Loucy (cell line): ENCODE measurements at regions not wholly inside any gene's neighbourhood (a gene's known extent, or its start where the extent isn't known, plus 50 kb on each side); places are given as distances from the start of the nearest gene placed in this dataset.
"Not testable (repeated sequence)": the region's sequence is repeated elsewhere in the genome, so short reads cannot be mapped to it uniquely, and the experiment has no call there.

Source experiments
- H2AFZ ChIP-seq: fragments of 200-600 bp; sonication (generic); 2 replicates; pipeline ENCODE4 v1.6.0; 2016; ENCODE audit warnings: antibody characterized with exemption, mild to moderate bottlenecking, low read length, moderate library complexity
- H3F3A ChIP-seq: fragments of 200-600 bp; 2 replicates; pipeline ENCODE4 v1.6.0; 2016; ENCODE audit warnings: antibody characterized with exemption, low read depth, mild to moderate bottlenecking
- H3K27me3 ChIP-seq: fragments of 200-600 bp; sonication (generic); 2 replicates; pipeline ENCODE4 v1.6.1; 2014; ENCODE audit warnings: low read length, mild to moderate bottlenecking; ENCODE audit not compliant: insufficient read depth, poor library complexity, severe bottlenecking
- H3K36me3 ChIP-seq: fragments of 200-600 bp; sonication (generic); 2 replicates; pipeline ENCODE4 v1.6.1; 2016; ENCODE audit warnings: low read length; ENCODE audit not compliant: insufficient read depth
- H3K4me1 ChIP-seq: fragments of 200-600 bp; sonication (generic); 2 replicates; pipeline ENCODE4 v1.5.1; 2014; ENCODE audit warnings: low read length, mild to moderate bottlenecking; ENCODE audit not compliant: insufficient read depth, poor library complexity, severe bottlenecking
- H3K4me2 ChIP-seq: fragments of 200-600 bp; sonication (generic); 2 replicates; pipeline ENCODE4 v1.6.0; 2014; ENCODE audit warnings: antibody characterized with exemption, low read length, low read depth, mild to moderate bottlenecking; ENCODE audit not compliant: poor library complexity, severe bottlenecking
- H3K4me3 ChIP-seq: fragments of 200-600 bp; sonication (generic); 2 replicates; pipeline ENCODE4 v1.5.1; 2014; ENCODE audit warnings: low read length, mild to moderate bottlenecking, mixed read lengths; ENCODE audit not compliant: poor library complexity, severe bottlenecking
- H3K79me2 ChIP-seq: fragments of 200-600 bp; sonication (generic); 2 replicates; pipeline ENCODE4 v1.6.1; 2014; ENCODE audit warnings: low read length; ENCODE audit not compliant: insufficient read depth
- H3K9ac ChIP-seq: fragments of 200-600 bp; sonication (generic); 2 replicates; pipeline ENCODE4 v1.6.0; 2014; ENCODE audit warnings: mild to moderate bottlenecking, low read depth, low read length, moderate library complexity; ENCODE audit not compliant: poor library complexity, severe bottlenecking
- H3K9me2 ChIP-seq: fragments of 200-600 bp; sonication (generic); replicated peaks from 2 replicates; pipeline ENCODE4 v1.6.1; 2016; ENCODE audit warnings: low read depth, low read length, mixed read lengths
- H3K9me3 ChIP-seq: fragments of 200-600 bp; sonication (generic); 2 replicates; pipeline ENCODE4 v1.6.1; 2014; ENCODE audit warnings: mild to moderate bottlenecking, antibody characterized with exemption, low read length, low read depth; ENCODE audit not compliant: insufficient read depth
- H4K20me1 ChIP-seq: fragments of 200-600 bp; sonication (generic); 2 replicates; pipeline ENCODE4 v1.6.0; 2014; ENCODE audit warnings: antibody characterized with exemption, low read length, mild to moderate bottlenecking; ENCODE audit not compliant: insufficient read depth, poor library complexity, severe bottlenecking
- EZH2phosphoT487 ChIP-seq: fragments of 200-600 bp; IDR thresholded peaks from 2 replicates; pipeline ENCODE4 v1.6.1; 2018; ENCODE audit warnings: antibody characterized with exemption, mild to moderate bottlenecking, moderate library complexity, borderline replicate concordance
- TF ChIP-seq, protein P1 (sequence below): fragments of 200-600 bp; sonication (generic); conservative IDR thresholded peaks from 2 replicates; pipeline ENCODE4 v1.5.1; 2014; ENCODE audit warnings: mild to moderate bottlenecking, antibody characterized with exemption, low read length

DNA sequence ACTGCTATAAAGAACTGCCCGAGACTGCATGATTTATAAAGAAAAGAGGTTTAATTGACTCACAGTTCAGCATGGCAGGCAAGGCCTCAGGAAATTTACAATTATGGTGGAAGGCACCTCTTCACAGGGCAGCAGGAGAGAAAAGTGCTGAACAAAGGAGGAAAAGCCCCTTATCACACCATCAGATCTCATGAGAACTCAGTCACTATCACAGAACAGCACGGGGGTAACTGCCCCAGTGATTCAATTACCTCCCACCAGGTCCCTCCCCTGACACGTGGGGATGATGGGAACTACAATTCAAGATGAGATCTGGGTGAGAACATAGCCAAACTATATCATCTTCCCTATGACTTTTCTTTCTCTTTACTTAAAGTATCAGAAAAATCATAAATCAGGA is 104.0 kb upstream of the SYN3 start:
- Histone ChIP-seq H2AFZ (no peak overlapping the region), H3K9me3 (no peaks in the 10 kb centered on the region), H3K9me2 (no peaks in the 10 kb centered on the region), H3K27me3 (no peaks in the 10 kb centered on the region), H3K36me3 (no peaks in the 10 kb centered on the region), H3K4me1 (no peaks in the 10 kb centered on the region), H3K79me2 (no peaks in the 10 kb centered on the region), H3K9ac (no peak overlapping the region), H3K4me2 (no peak overlapping the region), H4K20me1 (no peaks in the 10 kb centered on the region), H3F3A (no peaks in the 10 kb centered on the region), H3K4me3 (no peak overlapping the region)
- TF ChIP-seq, protein P1, sequence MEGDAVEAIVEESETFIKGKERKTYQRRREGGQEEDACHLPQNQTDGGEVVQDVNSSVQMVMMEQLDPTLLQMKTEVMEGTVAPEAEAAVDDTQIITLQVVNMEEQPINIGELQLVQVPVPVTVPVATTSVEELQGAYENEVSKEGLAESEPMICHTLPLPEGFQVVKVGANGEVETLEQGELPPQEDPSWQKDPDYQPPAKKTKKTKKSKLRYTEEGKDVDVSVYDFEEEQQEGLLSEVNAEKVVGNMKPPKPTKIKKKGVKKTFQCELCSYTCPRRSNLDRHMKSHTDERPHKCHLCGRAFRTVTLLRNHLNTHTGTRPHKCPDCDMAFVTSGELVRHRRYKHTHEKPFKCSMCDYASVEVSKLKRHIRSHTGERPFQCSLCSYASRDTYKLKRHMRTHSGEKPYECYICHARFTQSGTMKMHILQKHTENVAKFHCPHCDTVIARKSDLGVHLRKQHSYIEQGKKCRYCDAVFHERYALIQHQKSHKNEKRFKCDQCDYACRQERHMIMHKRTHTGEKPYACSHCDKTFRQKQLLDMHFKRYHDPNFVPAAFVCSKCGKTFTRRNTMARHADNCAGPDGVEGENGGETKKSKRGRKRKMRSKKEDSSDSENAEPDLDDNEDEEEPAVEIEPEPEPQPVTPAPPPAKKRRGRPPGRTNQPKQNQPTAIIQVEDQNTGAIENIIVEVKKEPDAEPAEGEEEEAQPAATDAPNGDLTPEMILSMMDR: no peak
- no peak for TF ChIP-seq EZH2phosphoT487

DNA sequence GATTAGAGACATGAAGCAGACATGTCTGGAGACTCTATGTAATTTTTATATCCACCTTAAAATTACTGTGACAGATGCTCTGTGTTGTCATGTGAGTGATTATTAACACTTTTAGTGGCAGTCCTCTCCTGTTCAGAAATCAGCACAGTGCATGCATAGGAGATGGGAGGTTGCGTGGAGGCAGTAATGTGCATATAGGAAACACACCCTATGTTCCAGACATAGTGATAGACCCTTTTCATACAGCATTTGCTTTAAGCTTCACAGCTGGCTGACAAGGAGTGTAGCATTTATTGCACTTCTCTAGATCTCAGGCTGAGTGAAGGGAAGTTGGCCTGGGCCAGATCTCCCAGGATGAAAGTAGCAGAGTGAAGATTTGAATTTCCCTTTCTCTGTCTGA is 102.3 kb upstream of the SYN3 start:
- Histone ChIP-seq H3K79me2 (no peaks in the 10 kb centered on the region), H3K4me3 (no peak overlapping the region), H3K36me3 (no peaks in the 10 kb centered on the region), H3K9me2 (no peaks in the 10 kb centered on the region), H2AFZ (no peak overlapping the region), H3K9ac (no peak overlapping the region), H4K20me1 (no peaks in the 10 kb centered on the region), H3K4me1 (no peaks in the 10 kb centered on the region), H3K27me3 (no peaks in the 10 kb centered on the region), H3F3A (no peaks in the 10 kb centered on the region), H3K4me2 (no peak overlapping the region), H3K9me3 (no peaks in the 10 kb centered on the region)
- TF ChIP-seq EZH2phosphoT487: no peak
- TF ChIP-seq, protein P1: no peak

DNA sequence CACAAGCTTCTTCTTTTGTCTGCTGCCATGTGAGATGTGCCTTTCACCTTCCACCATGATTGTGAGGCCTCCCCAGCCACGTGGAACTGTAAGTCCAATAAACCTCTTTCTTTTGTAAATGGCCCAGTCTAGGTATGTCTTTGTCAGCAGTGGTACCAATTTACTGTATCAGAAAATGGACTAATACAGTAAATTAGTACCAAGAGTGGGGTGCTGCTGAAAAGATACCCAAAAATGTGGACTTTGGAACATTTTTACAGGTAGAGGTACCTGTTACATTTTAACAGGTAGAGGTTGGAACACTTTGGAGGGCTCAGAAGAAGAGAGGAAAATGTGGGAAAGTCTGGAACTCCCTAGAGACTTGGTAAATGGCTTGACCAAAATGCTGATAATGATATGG is 96.8 kb upstream of the SYN3 start:
- not testable (repeated sequence) for H3F3A ChIP-seq, H3K9me3 ChIP-seq, H3K9ac ChIP-seq, H3K4me2 ChIP-seq, H3K4me3 ChIP-seq, H3K4me1 ChIP-seq, H4K20me1 ChIP-seq, H3K79me2 ChIP-seq, H3K9me2 ChIP-seq, H3K27me3 ChIP-seq, H2AFZ ChIP-seq, H3K36me3 ChIP-seq

DNA sequence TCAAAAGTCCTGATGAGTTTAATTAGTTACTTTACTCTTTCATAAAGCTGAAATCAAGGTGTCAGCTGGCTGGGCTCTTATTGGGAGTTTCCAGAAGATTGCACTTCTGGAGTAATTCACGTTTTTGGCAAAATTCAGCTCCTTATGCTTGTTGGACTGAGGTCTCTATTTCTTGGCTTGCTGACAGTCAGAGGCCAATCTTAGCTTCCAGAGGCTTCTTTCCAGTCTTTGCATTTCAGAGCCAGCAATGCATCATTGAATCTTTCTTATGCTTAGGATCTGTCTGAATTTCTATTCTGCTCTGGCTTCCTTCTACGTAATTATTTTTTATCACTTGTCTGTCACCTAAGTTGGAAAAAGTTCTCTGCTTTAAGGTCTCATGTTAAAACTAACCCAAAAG is 91.4 kb upstream of the SYN3 start:
- Histone ChIP-seq H3K4me1 (no peaks in the 10 kb centered on the region), H3K36me3 (no peaks in the 10 kb centered on the region), H3K4me3 (no peak overlapping the region), H3K9me3 (no peaks in the 10 kb centered on the region), H3K79me2 (no peaks in the 10 kb centered on the region), H4K20me1 (no peaks in the 10 kb centered on the region), H3K4me2 (no peak overlapping the region), H3K27me3 (no peaks in the 10 kb centered on the region), H3K9ac (no peak overlapping the region), H3F3A (no peaks in the 10 kb centered on the region), H3K9me2 (no peaks in the 10 kb centered on the region), H2AFZ (no peak overlapping the region)
- TF ChIP-seq EZH2phosphoT487: no peak
- TF ChIP-seq, protein P1: no peak
